Gastrocnemius medialis (tissue), 4 donors: ENCODE measurements at regions not wholly inside any gene's neighbourhood (a gene's known extent, or its start where the extent isn't known, plus 50 kb on each side); places are given as distances from the start of the nearest gene placed in this dataset.

Experiments
- CTCF ChIP-seq, 5 experiments: fragments of 450-650 bp in 3 of 5; fragments of 200-600 bp in 2 of 5; sonication (generic) in 2 of 5; IDR thresholded peaks in 4 of 5; conservative IDR thresholded peaks in 1 of 5; 1 replicate in 4 of 5; 2 replicates in 1 of 5; pipeline ENCODE4 v1.5.1; 2016 to 2019; ENCODE audit warnings: antibody characterized with exemption in 5 of 5, mild to moderate bottlenecking in 3 of 5, moderate library complexity in 3 of 5
- POLR2A ChIP-seq, 2 donors: fragments of 450-650 bp; IDR thresholded peaks; one replicate each; pipeline ENCODE4 v1.6.1; 2017; ENCODE audit warnings: antibody characterized with exemption in 2 of 2, mild to moderate bottlenecking in 2 of 2, moderate library complexity in 2 of 2

DNA sequence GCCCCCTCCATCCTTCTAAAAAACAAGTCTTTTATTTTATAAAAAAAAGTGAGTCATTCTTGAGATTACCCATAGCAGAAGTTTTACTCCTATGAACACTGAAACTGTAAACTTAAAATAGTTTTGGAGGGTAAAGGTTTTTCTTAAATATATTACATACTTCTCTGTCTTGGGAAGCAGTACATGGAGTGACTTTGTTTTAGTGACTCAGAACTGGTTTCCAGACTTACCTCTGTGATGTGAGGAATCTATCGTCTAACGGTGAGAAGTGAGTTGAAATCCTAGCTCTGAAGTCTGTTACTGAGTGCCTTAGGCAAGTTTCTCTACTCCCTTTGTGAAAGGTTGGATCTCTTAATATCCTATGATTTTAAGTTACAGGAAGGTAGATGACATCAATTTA is 176.3 kb upstream of the POU3F1 start:
- no peak for TF ChIP-seq CTCF (IDR thresholded peaks at IDR 0.05 in 4 of 5, conservative IDR thresholded peaks at IDR 0.05 in 1 of 5)
- no peak for TF ChIP-seq POLR2A (IDR thresholded peaks at IDR 0.05)
